ENCODE measurements at regions not wholly inside any gene's neighbourhood (a gene's known extent, or its start where the extent isn't known, plus 50 kb on each side); places are given as distances from the start of the nearest gene placed in this dataset.
"Not testable (repeated sequence)": the region's sequence is repeated elsewhere in the genome, so short reads cannot be mapped to it uniquely, and the experiment has no call there.

GRCh38 chr6:8846680-8847079 lies 411.3 kb upstream of the SLC35B3 start:
- H3K9me3 Mint-ChIP-seq (ENCODE audit: low read depth); H3K27ac Mint-ChIP-seq; ATAC-seq; H3K36me3 Mint-ChIP-seq; H3K4me1 Mint-ChIP-seq; H3K27me3 Mint-ChIP-seq; CTCF ChIA-PET; DNase-seq; H3K4me3 Mint-ChIP-seq: not testable (repeated sequence)

GRCh38 chr6:8845690-8846089 lies 410.3 kb upstream of the SLC35B3 start:
- Mint-ChIP-seq H3K4me1 (no peaks in the 10 kb centered on the region), H3K4me3 (no peak overlapping the region), H3K27me3 (no peaks in the 10 kb centered on the region), H3K27ac (no peak overlapping the region), H3K36me3 (no peaks in the 10 kb centered on the region), H3K9me3 (ENCODE audit: low read depth) (no peaks in the 10 kb centered on the region)
- ATAC-seq (no peak), DNase-seq (no peak)
- CTCF ChIA-PET, result no interaction called here

- no peaks in the 10 kb centered on the region for H3K36me3 Mint-ChIP-seq
- no peaks in the 10 kb centered on the region for H3K9me3 Mint-ChIP-seq (ENCODE audit: low read depth)
- no peaks in the 10 kb centered on the region for H3K27me3 Mint-ChIP-seq
- H3K4me1 Mint-ChIP-seq, result no peaks in the 10 kb centered on the region
- H3K4me3 Mint-ChIP-seq, result no peak overlapping the region
- ATAC-seq, result no peak
- DNase-seq, result no peak
- CTCF ChIA-PET, result no interaction called here
- H3K27ac Mint-ChIP-seq, result no peak overlapping the region
These were observed 409.6 kb upstream of the SLC35B3 start for GRCh38 chr6:8844968-8845367.

GRCh38 chr6:8839626-8840025 lies 404.3 kb upstream of the SLC35B3 start:
- DNase-seq (no peak), ATAC-seq (no peak)
- H3K4me1 Mint-ChIP-seq, result no peaks in the 10 kb centered on the region
- no peak overlapping the region for H3K27ac Mint-ChIP-seq
- H3K36me3 Mint-ChIP-seq, result no peaks in the 10 kb centered on the region
- CTCF ChIA-PET, result no interaction called here
- H3K9me3 Mint-ChIP-seq (ENCODE audit: low read depth), result no peaks in the 10 kb centered on the region
- H3K27me3 Mint-ChIP-seq, result no peaks in the 10 kb centered on the region
- no peak overlapping the region for H3K4me3 Mint-ChIP-seq

GRCh38 chr6:8837343-8837742 lies 402.0 kb upstream of the SLC35B3 start:
- H3K4me3 Mint-ChIP-seq, result no peak overlapping the region
- no peaks in the 10 kb centered on the region for H3K27me3 Mint-ChIP-seq
- DNase-seq (no peak), ATAC-seq (no peak)
- H3K27ac Mint-ChIP-seq, result no peak overlapping the region
- no peaks in the 10 kb centered on the region for H3K36me3 Mint-ChIP-seq
- no peaks in the 10 kb centered on the region for H3K9me3 Mint-ChIP-seq (ENCODE audit: low read depth)
- CTCF ChIA-PET, result no interaction called here
- H3K4me1 Mint-ChIP-seq, result no peaks in the 10 kb centered on the region

- H3K4me3 Mint-ChIP-seq; ATAC-seq; H3K9me3 Mint-ChIP-seq (ENCODE audit: low read depth); H3K27ac Mint-ChIP-seq; CTCF ChIA-PET; H3K4me1 Mint-ChIP-seq; H3K27me3 Mint-ChIP-seq; H3K36me3 Mint-ChIP-seq; DNase-seq: not testable (repeated sequence)
These were observed 397.4 kb upstream of the SLC35B3 start for GRCh38 chr6:8832695-8833094.

- Mint-ChIP-seq H3K27me3 (no peaks in the 10 kb centered on the region), H3K36me3 (no peaks in the 10 kb centered on the region), H3K9me3 (ENCODE audit: low read depth) (no peaks in the 10 kb centered on the region), H3K4me3 (no peak overlapping the region), H3K27ac (no peak overlapping the region), H3K4me1 (no peaks in the 10 kb centered on the region)
- CTCF ChIA-PET, result no interaction called here
- DNase-seq, result no peak
- no peak for ATAC-seq
These were observed 396.2 kb upstream of the SLC35B3 start for GRCh38 chr6:8831366-8832152.

GRCh38 chr6:8830794-8831193 lies 395.4 kb upstream of the SLC35B3 start:
- H3K27me3 Mint-ChIP-seq, result no peaks in the 10 kb centered on the region
- DNase-seq (no peak), ATAC-seq (no peak)
- H3K27ac Mint-ChIP-seq, result no peak overlapping the region
- no peaks in the 10 kb centered on the region for H3K4me1 Mint-ChIP-seq
- H3K9me3 Mint-ChIP-seq (ENCODE audit: low read depth), result no peaks in the 10 kb centered on the region
- no peaks in the 10 kb centered on the region for H3K36me3 Mint-ChIP-seq
- CTCF ChIA-PET, result no interaction called here
- no peak overlapping the region for H3K4me3 Mint-ChIP-seq

GRCh38 chr6:8829796-8830195 lies 394.5 kb upstream of the SLC35B3 start:
- no peak for DNase-seq
- CTCF ChIA-PET, result no interaction called here
- H3K36me3 Mint-ChIP-seq, result no peaks in the 10 kb centered on the region
- H3K27ac Mint-ChIP-seq, result no peak overlapping the region
- H3K9me3 Mint-ChIP-seq (ENCODE audit: low read depth), result no peaks in the 10 kb centered on the region
- H3K4me1 Mint-ChIP-seq, result no peaks in the 10 kb centered on the region
- no peaks in the 10 kb centered on the region for H3K27me3 Mint-ChIP-seq
- ATAC-seq, result no peak
- no peak overlapping the region for H3K4me3 Mint-ChIP-seq

- no peak for DNase-seq
- no peaks in the 10 kb centered on the region for H3K36me3 Mint-ChIP-seq
- CTCF ChIA-PET, result no interaction called here
- H3K4me1 Mint-ChIP-seq, result no peaks in the 10 kb centered on the region
- H3K9me3 Mint-ChIP-seq (ENCODE audit: low read depth), result no peaks in the 10 kb centered on the region
- no peak for ATAC-seq
- H3K4me3 Mint-ChIP-seq, result no peak overlapping the region
- H3K27me3 Mint-ChIP-seq, result no peaks in the 10 kb centered on the region
- no peak overlapping the region for H3K27ac Mint-ChIP-seq
These were observed 394.0 kb upstream of the SLC35B3 start for GRCh38 chr6:8829296-8829695.

- CTCF ChIA-PET, result no interaction called here
- Mint-ChIP-seq H3K4me1 (no peaks in the 10 kb centered on the region), H3K27ac (no peak overlapping the region), H3K4me3 (no peak overlapping the region), H3K36me3 (no peaks in the 10 kb centered on the region), H3K9me3 (ENCODE audit: low read depth) (no peaks in the 10 kb centered on the region), H3K27me3 (no peaks in the 10 kb centered on the region)
- no peak for ATAC-seq
- DNase-seq, result no peak
These were observed 393.0 kb upstream of the SLC35B3 start for GRCh38 chr6:8828376-8828775.

GRCh38 chr6:8825726-8826125 lies 390.4 kb upstream of the SLC35B3 start:
- DNase-seq, result no peak
- CTCF ChIA-PET, result no interaction called here
- H3K27ac Mint-ChIP-seq, result no peak overlapping the region

GRCh38 chr6:8821981-8822381 lies 386.6 kb upstream of the SLC35B3 start:
- Mint-ChIP-seq H3K9me3 (ENCODE audit: low read depth) (no peaks in the 10 kb centered on the region), H3K4me1 (no peaks in the 10 kb centered on the region), H3K27me3 (no peaks in the 10 kb centered on the region), H3K27ac (no peak overlapping the region), H3K36me3 (no peaks in the 10 kb centered on the region), H3K4me3 (no peak overlapping the region)
- CTCF ChIA-PET, result no interaction called here
- no peak for DNase-seq
- ATAC-seq, result no peak

More at GRCh38 chr6:8825726-8826125, 390.4 kb upstream of the SLC35B3 start:
- H3K9me3 Mint-ChIP-seq (ENCODE audit: low read depth), result no peaks in the 10 kb centered on the region
- H3K4me1 Mint-ChIP-seq, result no peaks in the 10 kb centered on the region
- no peaks in the 10 kb centered on the region for H3K36me3 Mint-ChIP-seq
- H3K27me3 Mint-ChIP-seq, result no peaks in the 10 kb centered on the region
- ATAC-seq, result no peak
- H3K4me3 Mint-ChIP-seq, result no peak overlapping the region

GRCh38 chr6:8820313-8820712 lies 385.0 kb upstream of the SLC35B3 start:
- CTCF ChIA-PET, result no interaction called here
- Mint-ChIP-seq H3K36me3 (no peaks in the 10 kb centered on the region), H3K9me3 (ENCODE audit: low read depth) (no peaks in the 10 kb centered on the region), H3K27me3 (no peaks in the 10 kb centered on the region), H3K4me3 (no peak overlapping the region), H3K4me1 (no peaks in the 10 kb centered on the region), H3K27ac (no peak overlapping the region)
- no peak for ATAC-seq
- DNase-seq, result no peak

GRCh38 chr6:8819446-8819845 lies 384.1 kb upstream of the SLC35B3 start:
- no peak overlapping the region for H3K4me3 Mint-ChIP-seq
- H3K9me3 Mint-ChIP-seq (ENCODE audit: low read depth), result no peaks in the 10 kb centered on the region
- no peaks in the 10 kb centered on the region for H3K4me1 Mint-ChIP-seq
- CTCF ChIA-PET, result no interaction called here
- no peak overlapping the region for H3K27ac Mint-ChIP-seq
- ATAC-seq (no peak), DNase-seq (no peak)
- no peaks in the 10 kb centered on the region for H3K36me3 Mint-ChIP-seq
- no peaks in the 10 kb centered on the region for H3K27me3 Mint-ChIP-seq

Measured in activated CD8-positive, alpha-beta memory T cell treated with anti-CD3 and anti-CD28 coated beads, Interleukin-2, amount 10 ng/mL, durations not matched to agents 7 days and 5 days (primary cell).